HG02759 (cell line): ENCODE measurements at regions not wholly inside any gene's neighbourhood (a gene's known extent, or its start where the extent isn't known, plus 50 kb on each side); places are given as distances from the start of the nearest gene placed in this dataset.

Experiments used
- ATAC-seq: cut with Tn5 transposase; IDR thresholded peaks from one replicate; pipeline ENCODE4 v1.9.1; 2021; ENCODE audit warnings: mild to moderate bottlenecking, moderate library complexity; ENCODE audit not compliant: unreplicated experiment

- no peak for ATAC-seq
Observed at GRCh38 chr4:180394730-180395129, 1848.5 kb upstream of the TENM3 start.

DNA sequence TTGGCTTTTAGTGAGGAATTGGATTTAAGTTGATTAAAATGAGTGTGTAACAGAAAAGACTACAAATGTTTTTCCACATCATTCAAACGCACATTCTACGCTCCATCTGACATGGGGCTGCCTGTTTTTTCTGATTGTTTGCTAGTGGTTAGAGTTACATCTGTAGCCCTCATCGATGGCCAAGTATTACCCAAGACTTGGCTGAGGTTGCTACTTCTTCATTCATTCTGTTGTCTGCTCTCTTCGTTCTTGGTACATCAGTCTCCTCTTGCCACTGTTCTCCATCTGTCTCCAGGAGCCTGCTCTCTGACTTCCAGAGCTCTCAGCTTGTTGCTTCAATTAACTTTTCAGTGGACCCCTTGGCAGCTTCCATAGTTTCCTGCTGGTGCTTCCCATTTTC, 1844.6 kb upstream of the TENM3 start:
- no peak for ATAC-seq

GRCh38 chr4:180407275-180407885, 1835.8 kb upstream of the TENM3 start:
- ATAC-seq, result no peak

GRCh38 chr4:180418819-180419531, 1824.2 kb upstream of the TENM3 start:
- no peak for ATAC-seq

DNA sequence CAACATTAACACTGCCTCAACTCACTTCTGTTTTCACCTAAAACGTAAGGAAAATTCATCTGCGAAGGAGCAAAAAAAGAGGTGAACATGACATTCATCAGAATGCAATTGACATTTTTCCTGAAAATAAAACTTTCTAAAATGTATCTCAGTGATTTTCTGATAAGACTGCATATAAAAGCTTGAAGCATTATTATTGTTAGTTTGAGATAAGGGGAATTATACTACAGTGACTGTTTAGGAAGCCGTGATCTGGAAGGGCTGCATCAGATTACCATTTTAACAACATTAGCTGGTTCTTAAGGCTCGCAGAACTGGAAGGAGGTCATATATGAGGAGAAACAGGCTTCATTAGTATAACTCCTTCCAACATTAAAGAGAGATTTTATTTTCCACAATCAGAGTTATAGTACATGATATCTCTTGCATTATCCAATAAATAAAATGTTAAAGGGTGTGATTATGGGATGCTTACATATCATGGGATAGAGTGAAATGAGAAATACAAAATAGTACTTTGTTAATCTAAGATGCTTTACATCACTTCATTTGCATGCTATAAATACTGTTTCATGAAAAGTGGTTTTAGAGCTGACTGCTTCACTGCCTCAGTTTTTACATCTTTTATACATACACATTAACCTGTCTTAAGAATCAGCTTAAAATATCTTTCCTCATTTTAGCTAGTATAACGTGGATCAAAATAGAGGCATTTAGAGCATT, 1820.1 kb upstream of the TENM3 start:
- ATAC-seq, result no peak

GRCh38 chr4:180423712-180424057, 1819.5 kb upstream of the TENM3 start:
- no peak for ATAC-seq

- no peak for ATAC-seq
Observed at GRCh38 chr4:180426938-180427337, 1816.3 kb upstream of the TENM3 start.

- ATAC-seq, result no peak
Observed at GRCh38 chr4:180430283-180430682, 1812.9 kb upstream of the TENM3 start.

DNA sequence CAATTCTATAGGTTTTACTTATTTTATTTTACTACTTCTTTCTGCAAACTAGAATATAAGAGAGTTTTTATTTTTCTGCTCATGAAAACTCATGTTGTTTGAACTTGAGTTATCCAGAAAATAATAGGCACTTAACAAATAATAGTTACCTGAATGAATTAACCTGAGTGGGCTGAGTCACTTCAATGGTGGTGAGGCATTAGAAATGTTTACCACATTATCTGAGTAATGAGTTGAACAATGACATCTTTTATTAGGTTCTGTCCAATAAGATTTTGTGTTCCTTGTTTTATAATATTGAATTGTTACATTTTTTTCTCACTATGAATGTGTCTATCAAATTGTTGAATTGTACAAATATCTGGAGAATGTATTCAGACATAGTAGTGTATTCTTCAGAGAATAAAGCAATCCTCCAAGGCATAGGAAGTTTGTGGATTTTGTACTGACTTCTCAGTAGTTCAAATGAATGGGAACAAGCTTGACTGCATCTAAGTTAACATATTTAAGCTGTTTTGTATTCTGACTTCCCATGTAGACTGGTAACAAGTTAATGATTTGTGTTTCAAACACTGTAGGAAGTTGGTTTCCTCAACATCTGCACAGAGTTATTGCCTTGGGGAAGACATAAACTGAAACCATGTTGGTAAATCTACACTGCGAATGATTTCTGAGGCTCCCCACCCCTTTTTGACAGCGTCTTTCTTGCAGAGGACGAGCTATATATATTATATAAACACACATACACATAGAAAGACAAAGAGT, 1808.9 kb upstream of the TENM3 start:
- peak; percentile 75 for ATAC-seq

- no peak for ATAC-seq
Observed at GRCh38 chr4:180436361-180436760, 1806.8 kb upstream of the TENM3 start.

DNA sequence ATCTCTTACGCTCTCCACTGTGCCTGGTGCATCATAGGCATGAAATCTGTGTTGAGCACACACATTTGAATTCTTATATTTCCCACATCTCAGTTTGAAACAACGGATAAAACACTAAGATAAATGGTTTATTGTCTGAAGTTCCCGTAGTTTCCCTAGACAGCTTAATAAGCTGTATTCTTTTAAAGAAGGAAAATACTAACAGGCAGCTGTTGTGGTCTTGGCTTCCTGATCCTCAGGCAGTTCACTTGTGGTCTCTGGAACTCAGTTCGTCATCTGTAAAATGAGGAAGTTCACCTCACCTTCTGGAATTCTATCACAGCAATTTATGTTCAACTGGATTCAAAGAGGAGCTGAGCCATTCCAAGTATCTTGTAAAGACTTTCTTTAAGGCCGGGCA, 1805.6 kb upstream of the TENM3 start:
- no peak for ATAC-seq

GRCh38 chr4:180448306-180448705, 1794.9 kb upstream of the TENM3 start:
- ATAC-seq, result no peak

- ATAC-seq, result peak; percentile 70
Observed at GRCh38 chr4:180449395-180449956, 1793.7 kb upstream of the TENM3 start.

- no peak for ATAC-seq
Observed at GRCh38 chr4:180455226-180455625, 1788.0 kb upstream of the TENM3 start.

- no peak for ATAC-seq
Observed at GRCh38 chr4:180456928-180457327, 1786.3 kb upstream of the TENM3 start.

- no peak for ATAC-seq
Observed at GRCh38 chr4:180462116-180462515, 1781.1 kb upstream of the TENM3 start.

- no peak for ATAC-seq
Observed at GRCh38 chr4:180465364-180465763, 1777.8 kb upstream of the TENM3 start.

DNA sequence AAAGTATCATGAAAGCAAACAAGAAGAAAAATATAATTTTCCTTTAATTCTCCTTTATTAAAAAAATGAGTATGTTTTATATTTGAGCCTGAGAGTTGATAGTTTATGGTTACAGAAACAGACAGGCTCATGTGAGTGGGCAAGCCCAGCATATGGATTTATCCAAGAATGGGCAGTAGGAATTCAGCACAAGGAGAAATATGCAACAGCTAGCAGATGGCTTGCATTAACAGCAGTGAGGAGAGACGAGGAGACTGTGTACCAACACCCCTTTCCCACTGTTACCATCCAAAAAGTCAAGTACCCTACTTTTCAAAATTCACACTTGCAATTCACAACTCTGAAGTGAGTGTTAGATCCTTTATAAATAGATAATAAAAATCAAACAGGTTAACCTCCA, 1760.2 kb upstream of the TENM3 start:
- ATAC-seq, result no peak

DNA sequence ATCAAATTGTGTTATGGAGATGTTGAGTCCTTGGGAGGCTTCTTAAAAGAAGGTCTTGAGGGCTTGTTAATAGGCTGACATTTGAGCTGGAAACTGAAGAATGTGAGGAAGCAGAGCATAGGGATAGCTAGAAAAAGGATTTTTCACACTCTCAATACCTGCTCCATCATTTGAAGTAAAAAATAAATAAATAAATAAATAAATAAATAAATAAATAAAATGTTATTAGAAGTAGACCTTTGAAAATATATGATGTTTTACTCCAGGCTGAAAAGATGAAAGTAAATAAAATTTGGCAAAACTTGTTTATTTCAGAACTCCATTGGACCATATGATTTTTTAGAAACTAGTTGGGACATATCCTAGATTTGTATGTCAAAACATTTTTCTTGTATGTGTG, 1757.8 kb upstream of the TENM3 start:
- ATAC-seq, result no peak

DNA sequence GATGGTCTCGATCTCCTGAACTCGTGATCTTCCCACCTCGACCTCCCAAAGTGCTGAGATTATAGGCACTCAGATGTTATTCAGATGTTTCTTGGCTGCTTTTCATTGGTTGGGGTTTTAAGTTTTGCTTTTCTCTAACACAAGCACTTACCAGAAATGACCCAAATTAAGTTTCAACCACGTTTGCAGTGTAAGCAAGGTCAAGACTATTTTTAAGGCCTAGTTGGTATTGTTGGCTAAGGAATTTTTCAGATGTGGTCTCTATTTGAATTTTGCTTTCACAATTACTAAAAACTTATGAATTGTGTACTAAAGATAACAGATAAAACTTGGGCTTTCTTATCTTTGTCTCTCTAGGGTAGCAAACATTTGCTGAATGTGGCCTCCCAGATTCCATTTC, 1756.9 kb upstream of the TENM3 start:
- ATAC-seq, result no peak

DNA sequence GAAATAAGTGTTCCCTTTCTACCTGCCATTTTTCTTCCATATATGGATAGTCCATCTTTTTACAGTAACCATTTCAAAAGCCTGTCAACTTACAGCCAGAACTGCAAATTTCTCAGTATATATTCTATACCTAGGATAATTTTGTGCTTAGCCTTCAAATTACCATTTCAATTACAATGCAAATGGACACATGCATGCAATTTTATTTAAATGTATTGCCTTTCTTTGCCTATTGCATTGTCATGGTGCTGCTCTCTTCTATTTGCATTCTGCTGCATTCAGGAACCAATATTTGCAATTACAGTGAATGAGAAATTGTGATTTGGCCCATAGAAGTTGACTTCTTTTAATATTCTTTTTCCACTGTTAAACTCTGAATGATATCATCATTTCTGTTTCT, 1753.4 kb upstream of the TENM3 start:
- ATAC-seq, result no peak
